Transverse colon (tissue), 4 donors: ENCODE measurements at regions not wholly inside any gene's neighbourhood (a gene's known extent, or its start where the extent isn't known, plus 50 kb on each side); places are given as distances from the start of the nearest gene placed in this dataset.

Experiments
- DNase-seq: peaks from one replicate; pipeline ENCODE4 v3.0.0-alpha.2; 2019
- H3K27ac ChIP-seq, 4 donors: fragments of 200-600 bp; sonication (generic); 2 replicates each; pipeline ENCODE4 v1.5.1; 2016 to 2018; ENCODE audit warnings: inconsistent platforms in 4 of 4
- H3K27me3 ChIP-seq: fragments of 200-600 bp; sonication (generic); 2 replicates; pipeline ENCODE4 v1.5.1; 2017; ENCODE audit warnings: inconsistent platforms
- H3K36me3 ChIP-seq, 4 donors: fragments of 200-600 bp; sonication (generic); 2 replicates each; pipeline ENCODE4 v1.5.1; 2017 to 2019; ENCODE audit warnings: inconsistent platforms in 4 of 4
- H3K4me1 ChIP-seq, 4 donors: fragments of 200-600 bp; sonication (generic); 2 replicates each; pipeline ENCODE4 v1.5.1; 2017 to 2020; ENCODE audit warnings: inconsistent platforms in 4 of 4
- H3K4me3 ChIP-seq, 4 donors: fragments of 200-600 bp; sonication (generic); 1 replicate in 1 of 4; 2 replicates in 3 of 4; pipeline versions ENCODE4 v1.5.1 to v1.6.1; 2017 to 2019; ENCODE audit warnings: inconsistent platforms in 4 of 4
- H3K9me3 ChIP-seq, 2 donors: fragments of 200-600 bp; sonication (generic); 2 replicates each; pipeline ENCODE4 v1.5.1; 2017 to 2019; ENCODE audit warnings: inconsistent platforms in 2 of 2
- CTCF ChIP-seq, 5 experiments: fragments of 200-600 bp in 3 of 5; fragments of 450-650 bp in 2 of 5; sonication (generic) in 3 of 5; IDR thresholded peaks; 1 replicate in 2 of 5; 2 replicates in 3 of 5; pipeline ENCODE4 v1.5.1; 2016 to 2017; ENCODE audit warnings: antibody characterized with exemption in 5 of 5, inconsistent platforms in 3 of 5, mild to moderate bottlenecking in 2 of 5, moderate library complexity in 1 of 5
- EP300 ChIP-seq: sonication (generic); formaldehyde crosslinking; IDR thresholded peaks from one replicate; pipeline ENCODE4 v1.6.1; 2017; ENCODE audit warnings: antibody characterized with exemption, low read depth
- POLR2A ChIP-seq: fragments of 450-650 bp; IDR thresholded peaks from one replicate; pipeline ENCODE4 v1.6.1; 2016; ENCODE audit warnings: antibody characterized with exemption, mild to moderate bottlenecking, moderate library complexity
- POLR2AphosphoS5 ChIP-seq, 3 donors: sonication (generic); formaldehyde crosslinking; IDR thresholded peaks; one replicate each; pipeline ENCODE4 v1.6.1; 2016; ENCODE audit warnings: antibody characterized with exemption in 3 of 3
- WGBS, 2 donors: methylation state at CpG; one replicate each; pipeline ENCODE4 v1.1.5; 2018; ENCODE audit warnings: low coverage in 1 of 2; 5-methylcytosine and 5-hydroxymethylcytosine counted together
- in situ Hi-C, 4 donors: fragments of 200-750 bp; cut with MboI; loops; one replicate each; pipeline versions ENCODE4 v1.15.0 to v1.15.1; 2017; ENCODE audit warnings: low sequenced_read_pairs in 3 of 4, low pct_ligation_motif_present in 1 of 4, low pct_unique_long_range_greater_than_20kb in 1 of 4
- intact Hi-C: fragments of 100-400 bp; cut with DNase I; formaldehyde crosslinking; loops from one replicate; pipeline ENCODE4 v1.15.1; 2023; ENCODE audit warnings: low total_unique reads

DNA sequence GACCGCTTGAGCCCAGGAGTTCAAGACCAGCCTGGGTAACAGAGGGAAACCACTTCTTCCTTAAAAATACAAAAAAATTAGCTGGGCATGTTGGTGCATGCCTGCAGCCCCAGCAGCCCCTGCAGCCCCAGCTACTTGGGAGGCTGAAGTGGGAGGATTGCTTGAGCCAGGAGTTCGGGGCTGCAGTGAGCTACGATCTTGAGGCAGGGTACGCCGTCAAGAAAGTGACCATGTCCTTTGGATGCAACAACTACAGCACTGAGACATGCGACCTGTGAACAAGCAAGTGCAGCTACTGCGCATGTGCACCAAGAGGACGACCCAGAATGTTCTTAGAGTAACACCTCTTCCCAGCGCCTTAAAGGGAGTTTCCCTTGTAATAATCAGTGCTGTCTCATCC, 66.6 kb upstream of the ZNF479 start:
- Histone ChIP-seq H3K9me3 (peaks cover 3 to 13% of the 10 kb centered on the region in 2 donors), H3K27me3 (no peaks in the 10 kb centered on the region), H3K36me3 (no peaks in the 10 kb centered on the region), H3K4me1 (no peaks in the 10 kb centered on the region), H3K27ac (no peak overlapping the region), H3K4me3 (no peak overlapping the region)
- WGBS, 2 donors: 87% methylated on average over 9 of the region's 9 CpGs; no CpG with 5 or more reads in 1 of the 2 donors
- no peak for DNase-seq
- in situ Hi-C loops: no loop called here
- intact Hi-C loops: no loop called here
- no peak for TF ChIP-seq POLR2AphosphoS5 (IDR thresholded peaks at IDR 0.05)
- TF ChIP-seq POLR2A: no peak
- no peak for TF ChIP-seq CTCF (IDR thresholded peaks at IDR 0.05)
- TF ChIP-seq EP300: no peak

GRCh38 chr7:57199252-57199651, 67.0 kb upstream of the ZNF479 start:
- Histone ChIP-seq H3K4me3 (no peak overlapping the region), H3K27me3 (no peaks in the 10 kb centered on the region), H3K4me1 (no peaks in the 10 kb centered on the region), H3K9me3 (peaks cover 3 to 17% of the 10 kb centered on the region in 2 donors), H3K36me3 (no peaks in the 10 kb centered on the region), H3K27ac (no peak overlapping the region)
- 80 to 93% methylated on average over 2 to 7 of the region's 7 CpGs for WGBS, 2 donors
- intact Hi-C loops (no loop called here), in situ Hi-C loops (no loop called here)
- DNase-seq: no peak
- no peak for TF ChIP-seq CTCF (IDR thresholded peaks at IDR 0.05)
- no peak for TF ChIP-seq POLR2A
- no peak for TF ChIP-seq POLR2AphosphoS5 (IDR thresholded peaks at IDR 0.05)
- TF ChIP-seq EP300: no peak

DNA sequence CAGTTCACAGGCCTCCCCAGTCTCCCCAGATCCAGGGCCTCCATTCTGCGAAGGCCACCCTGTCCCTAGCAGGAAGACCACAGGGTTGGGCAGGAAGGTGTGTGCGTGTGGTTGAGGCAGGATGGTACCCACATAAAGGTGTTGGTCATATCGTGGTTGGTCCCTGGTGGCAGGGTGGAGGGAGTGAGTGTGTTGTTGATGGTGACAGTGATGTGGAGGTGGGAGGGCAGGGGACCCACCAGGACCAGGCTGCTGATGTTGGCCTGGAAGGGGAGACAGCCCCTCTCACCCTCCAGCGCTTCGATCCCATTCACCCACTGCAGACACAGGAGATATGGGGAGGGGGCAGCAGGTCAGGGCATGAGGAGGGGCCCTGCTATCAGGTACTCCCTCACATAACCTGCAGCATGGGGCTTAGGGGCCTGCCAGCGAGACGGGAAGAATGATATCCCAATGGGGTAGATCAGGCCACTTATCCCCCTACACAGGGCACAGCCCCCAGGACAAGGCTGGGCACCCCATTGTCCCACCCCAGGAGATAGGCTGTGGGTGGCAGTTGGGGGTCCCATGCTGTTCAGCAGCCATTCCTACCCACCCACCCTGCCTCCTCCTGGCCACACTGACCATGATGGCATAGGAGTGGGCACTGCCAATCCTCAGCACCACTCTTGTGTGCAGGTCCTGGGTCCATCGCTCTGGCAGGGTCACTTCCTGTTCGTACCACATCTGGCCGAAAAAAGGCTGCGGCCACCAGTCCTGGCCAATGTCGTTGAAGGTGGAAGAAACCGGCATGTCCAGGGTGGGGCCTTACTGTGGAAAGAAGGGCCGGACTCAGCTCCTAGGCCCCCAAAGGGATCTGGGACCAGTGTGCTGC, 69.0 kb upstream of the ZNF479 start:
- Histone ChIP-seq H3K36me3 (no peaks in the 10 kb centered on the region), H3K4me3 (no peak overlapping the region), H3K4me1 (no peaks in the 10 kb centered on the region), H3K9me3 (peaks cover 3 to 17% of the 10 kb centered on the region in 2 donors), H3K27me3 (no peaks in the 10 kb centered on the region), H3K27ac (no peak overlapping the region)
- no peak for TF ChIP-seq POLR2AphosphoS5 (IDR thresholded peaks at IDR 0.05)
- TF ChIP-seq CTCF (IDR thresholded peaks at IDR 0.05): no peak
- no peak for TF ChIP-seq EP300
- TF ChIP-seq POLR2A: no peak
- WGBS, 2 donors: 80 to 90% methylated on average over 1 to 12 of the region's 14 CpGs
- in situ Hi-C loops: no loop called here
- no peak for DNase-seq
- intact Hi-C loops: no loop called here

GRCh38 chr7:57201895-57202210, 69.6 kb upstream of the ZNF479 start:
- no peak overlapping the region for H3K27ac ChIP-seq
- no peaks in the 10 kb centered on the region for H3K36me3 ChIP-seq
- peaks cover 3 to 17% of the 10 kb centered on the region in 2 donors for H3K9me3 ChIP-seq
- H3K27me3 ChIP-seq: no peaks in the 10 kb centered on the region
- 77% methylated on average over 7 of the region's 7 CpGs; no CpG with 5 or more reads in 1 of the 2 donors for whole genome bisulfite sequencing, 2 donors
- in situ Hi-C loops (no loop called here), intact Hi-C loops (no loop called here)
- DNase-seq: no peak
- H3K4me1 ChIP-seq: no peaks in the 10 kb centered on the region
- no peak overlapping the region for H3K4me3 ChIP-seq
- no peak for TF ChIP-seq EP300

DNA sequence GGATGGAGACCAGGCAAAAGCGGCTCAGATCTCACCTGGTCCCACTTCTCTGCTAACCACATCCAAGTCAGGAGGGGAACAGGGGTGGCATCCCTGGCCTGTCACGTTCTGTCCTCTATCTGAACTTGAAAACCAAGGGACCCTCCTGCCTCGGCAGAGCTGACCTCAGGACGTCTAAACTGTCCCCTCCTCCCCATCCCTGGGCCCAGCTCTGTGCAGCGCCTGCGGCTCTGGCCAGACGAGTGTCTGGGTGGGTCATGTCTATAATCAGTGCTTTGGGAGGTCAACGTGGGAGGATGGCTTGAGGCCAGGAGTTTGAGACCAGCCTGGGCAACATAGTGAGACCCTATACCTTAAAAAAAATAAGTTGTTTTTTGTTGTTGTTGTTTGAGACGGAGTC, 70.0 kb upstream of the ZNF479 start:
- intact Hi-C loops (no loop called here), in situ Hi-C loops (no loop called here)
- 72 to 80% methylated on average over 2 to 9 of the region's 9 CpGs for WGBS, 2 donors
- no peak for TF ChIP-seq EP300
- no peak for TF ChIP-seq POLR2AphosphoS5 (IDR thresholded peaks at IDR 0.05)
- TF ChIP-seq POLR2A: no peak
- no peak for TF ChIP-seq CTCF (IDR thresholded peaks at IDR 0.05)
- H3K27ac ChIP-seq: no peak overlapping the region
- H3K36me3 ChIP-seq: no peaks in the 10 kb centered on the region
- H3K4me3 ChIP-seq: no peak overlapping the region
- H3K4me1 ChIP-seq: no peaks in the 10 kb centered on the region
- H3K9me3 ChIP-seq: peaks cover 3 to 17% of the 10 kb centered on the region in 2 donors
- no peak for DNase-seq
- no peaks in the 10 kb centered on the region for H3K27me3 ChIP-seq
